C4-2B (cell line): ENCODE measurements at regions not wholly inside any gene's neighbourhood (a gene's known extent, or its start where the extent isn't known, plus 50 kb on each side); places are given as distances from the start of the nearest gene placed in this dataset.

Experiments
- H3K27ac ChIP-seq: fragments of 450-650 bp; 2 replicates; pipeline ENCODE4 v1.5.1; 2017
- CTCF ChIP-seq: fragments of 450-650 bp; conservative IDR thresholded peaks from 2 replicates; pipeline ENCODE4 v1.5.1; 2017; ENCODE audit warnings: mild to moderate bottlenecking
- ZFX ChIP-seq: fragments of 450-650 bp; IDR thresholded peaks from 2 replicates; pipeline ENCODE4 v1.6.1; 2017

DNA sequence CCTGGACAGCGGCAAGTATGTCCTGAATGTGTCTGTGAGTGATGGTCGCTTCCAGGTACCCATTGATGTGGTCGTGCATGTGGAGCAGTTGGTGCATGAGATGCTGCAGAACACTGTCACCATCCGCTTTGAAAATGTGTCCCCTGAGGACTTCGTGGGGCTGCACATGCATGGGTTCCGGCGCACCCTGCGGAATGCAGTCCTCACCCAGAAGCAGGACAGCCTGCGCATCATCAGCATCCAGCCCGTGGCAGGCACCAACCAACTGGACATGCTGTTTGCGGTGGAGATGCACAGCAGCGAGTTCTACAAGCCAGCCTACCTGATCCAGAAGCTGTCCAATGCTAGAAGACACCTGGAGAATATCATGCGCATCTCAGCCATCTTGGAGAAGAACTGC, 125.3 kb upstream of the MTNR1B start:
- TF ChIP-seq CTCF (no peak), ZFX (no peak)
- H3K27ac ChIP-seq = no peak overlapping the region

GRCh38 chr11:92845390-92845789, 124.1 kb upstream of the MTNR1B start:
- TF ChIP-seq ZFX (no peak), CTCF (no peak)
- H3K27ac ChIP-seq = no peak overlapping the region

DNA sequence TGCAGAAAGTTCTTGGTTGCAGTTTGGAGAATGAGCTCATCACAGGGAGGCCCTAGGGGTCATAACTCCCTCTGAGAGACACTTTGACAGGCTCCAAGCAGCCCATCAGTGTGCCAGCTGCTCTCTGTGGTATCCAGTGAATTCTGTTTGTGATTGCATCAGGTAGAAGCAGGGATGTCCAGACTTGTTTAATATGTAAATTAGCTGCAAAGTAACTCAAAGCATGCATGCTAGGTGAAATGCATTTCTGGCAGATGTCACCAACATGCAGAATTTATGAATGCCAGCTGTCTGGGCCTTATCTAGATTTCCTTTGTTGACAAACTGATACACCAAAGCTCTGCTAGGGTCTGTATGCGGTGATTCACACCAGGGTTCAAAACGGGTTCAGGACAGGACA, 123.6 kb upstream of the MTNR1B start:
- no peak overlapping the region for H3K27ac ChIP-seq
- TF ChIP-seq ZFX (no peak), CTCF (no peak)

DNA sequence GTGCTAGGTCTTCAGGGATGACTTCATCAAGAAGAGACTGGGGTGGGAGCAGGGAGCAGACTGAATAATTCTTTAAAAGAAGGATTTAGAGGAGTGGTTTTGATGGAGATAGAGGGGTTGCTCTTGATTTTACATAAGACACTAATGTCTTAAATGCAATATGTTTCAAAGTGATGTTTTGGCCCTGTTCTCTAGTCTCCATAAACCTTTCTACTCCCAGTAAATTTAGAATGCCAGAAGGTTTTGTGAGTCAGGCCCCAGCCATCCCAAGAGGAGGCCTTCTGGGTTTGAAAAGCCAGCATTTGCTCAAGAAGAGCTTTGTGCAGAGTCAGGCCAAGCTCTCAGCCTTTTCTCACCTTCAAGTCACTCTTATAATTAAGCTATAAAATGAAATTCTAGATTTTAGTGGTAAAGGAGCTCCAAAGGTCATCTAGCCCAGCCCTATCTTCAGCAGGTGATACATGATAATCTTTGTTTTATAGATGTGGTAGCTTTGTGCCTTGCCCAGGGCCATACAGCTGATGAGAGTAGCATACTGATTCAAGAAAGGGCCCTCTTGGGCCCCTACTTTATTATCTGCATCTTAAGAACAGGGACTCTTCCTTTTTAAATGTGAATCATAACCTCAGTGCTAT, 122.8 kb upstream of the MTNR1B start:
- no peak for TF ChIP-seq CTCF
- no peak for TF ChIP-seq ZFX
- H3K27ac ChIP-seq = no peak overlapping the region

- TF ChIP-seq ZFX (no peak), CTCF (no peak)
- no peak overlapping the region for H3K27ac ChIP-seq
Measured at GRCh38 chr11:92848578-92848977, 120.9 kb upstream of the MTNR1B start.

- no peak for TF ChIP-seq ZFX
- no peak overlapping the region for H3K27ac ChIP-seq
Measured at GRCh38 chr11:92850296-92850826, 119.1 kb upstream of the MTNR1B start.

- TF ChIP-seq ZFX = no peak
- no peak for TF ChIP-seq CTCF
- H3K27ac ChIP-seq = no peak overlapping the region
Measured at GRCh38 chr11:92852229-92852628, 117.2 kb upstream of the MTNR1B start.

DNA sequence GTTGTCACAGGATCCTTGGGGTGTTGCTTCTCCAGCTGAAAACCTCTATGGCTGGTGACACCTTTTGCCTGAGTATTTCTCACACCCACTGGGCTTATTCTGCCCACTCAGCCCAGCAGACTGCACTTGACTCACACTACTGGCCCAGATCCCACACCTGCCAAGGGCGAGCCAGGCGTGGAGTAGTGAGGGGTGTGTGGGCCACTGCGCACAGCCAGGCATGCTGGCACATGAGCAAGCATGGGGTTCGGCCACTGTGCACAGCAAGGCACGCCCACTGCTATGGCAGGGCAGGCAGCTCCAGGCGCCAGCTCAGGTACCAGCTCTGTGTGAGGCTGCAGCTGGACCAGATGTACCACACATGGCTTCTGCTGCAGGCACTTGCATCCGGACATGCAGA, 116.5 kb upstream of the MTNR1B start:
- TF ChIP-seq ZFX (no peak), CTCF (no peak)
- no peak overlapping the region for H3K27ac ChIP-seq
